ENCODE measurements at regions not wholly inside any gene's neighbourhood (a gene's known extent, or its start where the extent isn't known, plus 50 kb on each side); places are given as distances from the start of the nearest gene placed in this dataset.

- H3K27ac ChIP-seq, result no peak overlapping the region
- POLR2A ChIA-PET (ENCODE audit: low non-redundant PET), result no interaction called here
- DNase-seq (ENCODE audit: low spot score), result no peak
- CTCF ChIA-PET, result no interaction called here
- no peak for TF ChIP-seq CTCF (conservative IDR thresholded peaks at IDR 0.05; ENCODE audit: low read depth)
Measured at GRCh38 chr13:87788363-87788762, 117.2 kb downstream of the SLITRK5 start.

GRCh38 chr13:87792878-87793277, 121.7 kb downstream of the SLITRK5 start:
- ChIA-PET CTCF (interaction anchor here (0.7 kb wide), 1 partner anchor 79 kb away, joined by 3 read pairs; no protein-coding TSS in a partner anchor), POLR2A (ENCODE audit: low non-redundant PET) (no interaction called here)
- TF ChIP-seq CTCF (conservative IDR thresholded peaks at IDR 0.05; ENCODE audit: low read depth), result no peak
- H3K27ac ChIP-seq, result no peak overlapping the region
- no peak for DNase-seq (ENCODE audit: low spot score)

GRCh38 chr13:87798536-87798935, 127.4 kb downstream of the SLITRK5 start:
- TF ChIP-seq CTCF (conservative IDR thresholded peaks at IDR 0.05; ENCODE audit: low read depth), result no peak
- CTCF ChIA-PET, result interaction anchor here (0.7 kb wide), 1 partner anchor 10 kb away, joined by 3 read pairs; no protein-coding TSS in a partner anchor
- H3K27ac ChIP-seq, result no peak overlapping the region
- DNase-seq (ENCODE audit: low spot score), result no peak
- POLR2A ChIA-PET (ENCODE audit: low non-redundant PET), result no interaction called here

GRCh38 chr13:87810391-87810801, 139.2 kb downstream of the SLITRK5 start:
- DNase-seq (ENCODE audit: low spot score), result no peak
- no peak overlapping the region for H3K27ac ChIP-seq
- ChIA-PET POLR2A (ENCODE audit: low non-redundant PET) (no interaction called here), CTCF (no interaction called here)
- no peak for TF ChIP-seq CTCF (conservative IDR thresholded peaks at IDR 0.05; ENCODE audit: low read depth)

GRCh38 chr13:87810920-87811344, 139.8 kb downstream of the SLITRK5 start:
- no peak for DNase-seq (ENCODE audit: low spot score)
- no peak for TF ChIP-seq CTCF (conservative IDR thresholded peaks at IDR 0.05; ENCODE audit: low read depth)
- POLR2A ChIA-PET (ENCODE audit: low non-redundant PET), result no interaction called here
- CTCF ChIA-PET, result no interaction called here
- no peak overlapping the region for H3K27ac ChIP-seq

GRCh38 chr13:87814403-87814802, 143.2 kb downstream of the SLITRK5 start:
- CTCF ChIA-PET, result no interaction called here
- POLR2A ChIA-PET (ENCODE audit: low non-redundant PET), result no interaction called here
- no peak for DNase-seq (ENCODE audit: low spot score)
- no peak overlapping the region for H3K27ac ChIP-seq
- no peak for TF ChIP-seq CTCF (conservative IDR thresholded peaks at IDR 0.05; ENCODE audit: low read depth)

- CTCF ChIA-PET, result no interaction called here
- no peak overlapping the region for H3K27ac ChIP-seq
- DNase-seq (ENCODE audit: low spot score), result no peak
- POLR2A ChIA-PET (ENCODE audit: low non-redundant PET), result no interaction called here
- TF ChIP-seq CTCF (conservative IDR thresholded peaks at IDR 0.05; ENCODE audit: low read depth), result no peak
Measured at GRCh38 chr13:87820241-87820640, 149.1 kb downstream of the SLITRK5 start.

Measured in RWPE1 (cell line).